ENCODE measurements at regions not wholly inside any gene's neighbourhood (a gene's known extent, or its start where the extent isn't known, plus 50 kb on each side); places are given as distances from the start of the nearest gene placed in this dataset.
"Not testable (repeated sequence)": the region's sequence is repeated elsewhere in the genome, so short reads cannot be mapped to it uniquely, and the experiment has no call there.

GRCh38 chrX:26908218-26908617 is 554.9 kb downstream of the PPP4R3C start:
- no peak for DNase-seq (ENCODE audit: low read depth in 4 of 4, low spot score in 1 of 4)

- no peak for DNase-seq (ENCODE audit: low read depth in 4 of 4, low spot score in 1 of 4)
Measured at GRCh38 chrX:26889574-26889973, 573.6 kb downstream of the PPP4R3C start.

DNA sequence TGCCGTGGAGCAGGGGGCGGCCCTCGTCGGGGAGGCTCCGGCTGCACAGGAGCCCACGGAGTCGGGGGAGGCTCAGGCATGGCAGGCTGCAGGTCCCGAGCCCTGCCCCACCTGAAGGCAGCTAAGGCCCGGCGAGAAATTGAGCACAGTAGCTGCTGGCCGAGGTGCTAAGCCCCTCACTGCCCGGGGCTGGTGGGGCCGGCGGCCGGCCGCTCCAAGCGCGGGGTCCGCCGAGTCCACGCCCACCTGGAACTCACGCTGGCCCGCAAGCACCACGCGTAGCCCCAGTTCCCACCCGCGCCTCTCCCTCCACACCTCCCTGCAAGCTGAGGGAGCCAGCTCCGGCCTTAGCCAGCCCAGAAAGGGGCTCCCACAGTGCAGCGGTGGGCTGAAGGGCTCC is 589.4 kb downstream of the PPP4R3C start:
- DNase-seq (ENCODE audit: low read depth in 4 of 4, low spot score in 1 of 4): no peak

- no peak for DNase-seq (ENCODE audit: low read depth in 4 of 4, low spot score in 1 of 4)
Measured at GRCh38 chrX:26871967-26872366, 591.2 kb downstream of the PPP4R3C start.

- DNase-seq (ENCODE audit: low read depth in 4 of 4, low spot score in 1 of 4): no peak
Measured at GRCh38 chrX:26851981-26852380, 611.2 kb downstream of the PPP4R3C start.

DNA sequence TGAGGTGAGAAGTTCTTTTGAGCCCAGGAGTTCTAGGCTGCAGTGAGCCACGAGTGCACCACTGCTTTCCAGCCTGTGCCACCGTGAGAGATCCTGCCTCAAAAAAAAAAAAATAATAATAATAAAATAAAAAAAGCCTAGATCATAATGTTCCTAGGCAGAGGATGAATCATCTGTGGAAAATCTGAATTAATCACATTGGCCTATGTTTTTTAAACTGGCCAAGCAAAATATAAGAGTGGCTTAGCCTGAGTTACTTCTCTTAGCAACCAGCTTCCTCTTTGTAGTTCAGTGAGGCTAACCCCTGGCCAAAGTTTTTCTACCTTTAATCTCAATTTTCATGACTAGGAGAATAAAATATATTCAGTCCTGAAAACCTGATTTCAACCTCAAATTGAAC is 614.6 kb downstream of the PPP4R3C start:
- no peak for DNase-seq (ENCODE audit: low read depth in 4 of 4, low spot score in 1 of 4)

DNA sequence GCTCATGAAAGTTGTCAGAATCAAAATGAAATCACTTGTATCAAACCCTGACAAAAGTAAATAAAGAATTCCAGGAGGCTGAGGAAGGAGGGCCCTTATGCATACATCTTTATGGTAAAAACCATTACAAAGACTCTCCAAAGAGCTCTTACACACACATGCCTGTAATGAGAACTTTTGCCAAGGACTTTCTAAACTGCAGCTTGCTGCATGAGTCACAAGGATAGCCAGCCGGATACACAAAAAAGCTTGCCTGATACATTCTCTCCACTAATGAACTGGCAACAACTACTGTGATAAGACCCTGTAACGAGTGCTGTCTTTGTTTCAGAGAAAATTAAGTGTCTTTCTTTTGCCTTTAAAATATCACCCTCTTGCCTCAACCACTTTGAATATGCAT is 618.1 kb downstream of the PPP4R3C start:
- DNase-seq (ENCODE audit: low read depth in 4 of 4, low spot score in 1 of 4): no peak

GRCh38 chrX:26822448-26822847 is 606.5 kb downstream of the MAGEB5 start:
- no peak for DNase-seq (ENCODE audit: low read depth in 4 of 4, low spot score in 1 of 4)

GRCh38 chrX:26789751-26790150 is 573.8 kb downstream of the MAGEB5 start:
- no peak for DNase-seq (ENCODE audit: low read depth in 4 of 4, low spot score in 1 of 4)

DNA sequence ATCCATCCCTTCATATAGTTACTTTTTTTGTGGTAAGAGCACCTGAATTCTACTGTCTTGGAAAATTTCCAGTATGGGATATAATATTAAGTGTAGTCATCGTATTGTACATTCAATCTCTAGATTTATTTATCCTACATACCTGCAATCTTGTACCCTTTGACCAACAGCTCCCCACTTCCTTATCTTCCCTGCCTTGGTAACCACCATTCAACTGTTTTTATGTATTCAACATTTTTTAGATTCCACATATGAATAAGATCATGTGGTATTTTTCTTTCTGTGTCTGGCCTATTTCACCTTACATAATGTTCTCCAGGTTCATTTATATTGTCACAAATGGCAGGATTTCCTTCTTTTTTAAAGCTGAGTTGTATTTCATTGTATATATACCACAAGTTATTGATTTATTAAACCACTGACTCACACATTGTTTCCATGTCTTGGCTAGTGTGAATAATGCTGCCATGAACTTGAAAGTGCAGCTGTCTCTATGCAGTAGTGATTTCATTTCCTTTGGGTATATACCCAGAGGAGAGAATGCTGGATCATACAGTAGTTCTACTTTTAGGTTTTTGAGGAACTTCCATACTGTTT is 572.5 kb downstream of the MAGEB5 start:
- no peak for DNase-seq (ENCODE audit: low read depth in 4 of 4, low spot score in 1 of 4)

DNA sequence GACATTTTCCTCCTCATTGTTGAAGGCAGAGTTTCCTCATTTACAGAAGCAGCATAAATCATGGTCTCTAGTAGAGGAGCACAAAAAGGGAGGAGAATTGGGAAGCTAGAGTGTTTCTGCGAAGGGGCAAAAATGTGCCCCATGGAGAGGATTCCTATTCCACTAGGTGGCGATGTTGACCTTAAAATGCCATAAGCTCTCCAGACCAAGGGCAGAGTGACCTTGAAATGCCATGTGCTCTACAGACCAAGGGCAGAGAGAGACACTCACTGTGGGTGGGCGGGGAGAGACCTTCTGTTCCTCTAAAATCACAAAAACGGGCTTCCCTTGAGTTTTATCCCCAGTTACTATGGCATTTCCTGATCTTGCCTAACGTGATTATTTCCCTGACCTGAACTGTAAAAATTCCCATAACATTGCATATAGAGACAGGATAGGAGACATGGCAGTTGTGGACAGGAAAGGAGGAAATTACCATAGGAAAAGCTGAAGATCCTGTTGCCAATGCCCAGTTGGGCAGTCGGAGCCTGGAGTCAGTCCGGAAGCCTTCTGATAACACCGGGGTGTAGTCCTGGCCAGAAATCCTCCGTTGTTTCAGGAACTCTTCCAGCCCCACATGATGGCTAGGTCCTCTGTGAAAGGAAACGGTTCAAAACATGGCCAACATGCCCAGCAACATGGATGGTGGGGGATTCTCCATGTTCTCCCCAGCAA is 567.7 kb downstream of the MAGEB5 start:
- DNase-seq (ENCODE audit: low read depth in 4 of 4, low spot score in 1 of 4): no peak

DNA sequence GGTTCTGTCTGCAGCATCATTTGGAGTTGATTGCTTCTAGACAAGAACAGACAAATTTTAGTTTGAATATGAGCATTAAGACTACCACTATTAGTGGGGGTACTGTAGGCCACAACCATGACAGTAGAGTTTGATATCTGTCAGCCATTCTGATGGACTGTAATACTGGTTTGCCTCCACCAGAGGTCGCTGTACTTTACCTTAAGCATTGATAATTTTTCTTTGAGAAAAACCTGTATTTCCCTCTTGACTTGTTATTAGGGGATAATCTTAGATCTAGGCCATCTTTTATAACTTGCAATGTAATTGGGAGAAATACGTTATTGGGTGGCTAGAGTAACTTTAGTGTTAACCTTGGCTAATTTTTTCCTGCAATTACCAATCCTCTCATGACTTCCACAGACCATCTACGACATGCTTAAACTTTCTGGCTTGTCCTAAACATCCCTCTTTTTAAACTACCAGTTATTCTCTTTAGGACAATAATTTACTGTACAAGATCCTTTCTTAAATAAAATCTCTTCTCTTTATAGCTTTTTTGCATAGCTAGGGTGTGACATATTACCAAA is 562.4 kb downstream of the MAGEB5 start:
- DNase-seq (ENCODE audit: low read depth in 4 of 4, low spot score in 1 of 4): no peak

DNA sequence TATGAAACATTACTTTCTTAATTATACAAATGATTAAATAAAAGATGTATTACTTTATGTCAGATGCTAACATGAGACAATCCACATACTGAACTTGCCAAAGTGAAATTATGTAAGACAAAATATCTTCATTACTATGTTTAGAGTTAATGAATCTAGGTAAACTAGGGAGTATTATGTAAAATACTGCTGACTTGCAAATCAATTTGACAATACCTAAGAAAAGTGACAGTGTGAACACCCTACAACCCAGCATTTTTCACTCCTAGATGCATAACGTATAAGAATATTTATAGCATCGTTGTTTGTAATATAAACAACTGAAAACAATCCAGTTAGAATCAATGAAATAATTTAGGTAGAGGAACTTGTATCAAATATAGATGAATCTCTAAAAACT is 546.3 kb downstream of the MAGEB5 start:
- no peak for DNase-seq (ENCODE audit: low read depth in 4 of 4, low spot score in 1 of 4)

DNA sequence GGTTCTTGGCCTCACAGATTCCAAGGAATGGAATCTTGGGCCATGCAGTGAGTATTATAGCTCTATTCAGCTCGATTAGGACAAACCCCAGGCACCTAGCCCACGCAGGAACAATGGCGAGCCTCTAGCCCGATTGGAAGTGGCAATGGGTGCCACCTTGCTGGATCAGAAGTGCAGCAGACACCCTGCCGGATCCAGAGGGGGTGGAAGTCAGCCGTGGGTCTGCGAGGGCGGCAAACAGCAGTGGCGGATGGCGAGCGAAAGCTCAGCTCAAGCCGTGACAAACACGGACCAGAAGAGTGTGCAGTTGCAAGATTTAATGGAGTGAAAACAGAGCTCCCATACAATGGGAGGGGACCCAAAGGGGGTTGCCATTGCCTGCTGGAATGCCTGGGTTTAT is 539.8 kb downstream of the MAGEB5 start:
- DNase-seq (ENCODE audit: low read depth in 4 of 4, low spot score in 1 of 4): not testable (repeated sequence)

DNA sequence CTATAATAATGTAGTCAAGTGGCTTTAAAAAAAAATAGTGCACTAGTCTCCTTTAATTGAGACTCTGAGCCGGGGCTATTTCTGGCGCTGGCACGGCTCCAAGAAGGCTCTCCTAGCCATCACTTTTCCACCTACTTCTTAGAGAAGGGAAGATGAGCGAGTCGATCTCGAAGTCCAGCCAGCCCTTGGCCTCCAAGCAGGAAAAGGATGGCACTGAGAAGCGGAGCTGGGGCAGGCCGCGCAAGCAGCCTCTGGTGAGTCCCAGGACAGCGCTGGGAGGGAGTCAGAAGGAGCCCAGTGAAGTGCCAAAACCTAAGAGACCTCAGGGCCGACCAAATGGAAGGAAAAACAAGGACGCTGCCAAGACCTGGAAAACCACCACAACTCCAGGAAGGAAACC is 531.9 kb downstream of the MAGEB5 start:
- no peak for DNase-seq (ENCODE audit: low read depth in 4 of 4, low spot score in 1 of 4)

- DNase-seq (ENCODE audit: low read depth in 4 of 4, low spot score in 1 of 4): no peak
Measured at GRCh38 chrX:26722666-26723428, 506.9 kb downstream of the MAGEB5 start.

- no peak for DNase-seq (ENCODE audit: low read depth in 4 of 4, low spot score in 1 of 4)
Measured at GRCh38 chrX:26672571-26672970, 456.6 kb downstream of the MAGEB5 start.

GRCh38 chrX:26670521-26670920 is 454.6 kb downstream of the MAGEB5 start:
- DNase-seq (ENCODE audit: low read depth in 4 of 4, low spot score in 1 of 4): no peak

DNA sequence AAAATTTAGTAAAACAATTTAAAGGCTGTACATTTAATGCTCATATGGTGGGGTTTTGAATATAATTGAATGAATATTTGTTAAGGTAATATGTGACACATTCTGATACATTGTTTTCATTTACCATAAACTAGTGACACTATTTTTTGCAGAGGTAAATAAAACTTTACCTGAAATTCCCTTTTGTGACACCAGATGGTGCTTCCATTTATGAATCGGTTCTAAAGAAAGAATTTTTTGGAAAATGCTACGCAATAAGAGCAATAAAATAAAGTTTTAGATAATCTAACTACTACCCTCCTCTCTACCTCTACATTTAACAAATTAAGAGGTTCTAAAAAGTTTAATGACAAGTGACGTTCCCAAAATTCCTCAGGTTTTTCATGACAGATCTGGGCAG is 448.9 kb downstream of the MAGEB5 start:
- DNase-seq (ENCODE audit: low read depth in 4 of 4, low spot score in 1 of 4): no peak

DNA sequence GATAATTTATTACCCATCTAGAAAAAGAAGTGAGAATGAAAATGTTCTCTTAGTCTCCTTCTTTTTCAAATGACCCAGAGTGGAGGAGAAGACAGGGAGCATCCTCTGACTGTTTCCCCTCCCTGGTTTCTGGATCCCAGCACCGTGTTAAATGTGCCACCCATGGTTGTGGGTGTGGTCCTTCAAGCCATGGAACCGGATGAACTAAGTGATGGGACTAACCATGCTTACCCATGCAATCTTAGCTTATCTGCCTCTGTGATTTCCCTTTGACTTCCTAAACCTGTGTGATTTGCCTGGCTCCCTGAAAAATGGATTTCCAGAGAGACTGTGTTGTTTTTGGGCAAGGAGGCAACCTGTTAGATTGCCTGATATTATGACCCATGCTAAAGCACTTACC is 437.1 kb downstream of the MAGEB5 start:
- no peak for DNase-seq (ENCODE audit: low read depth in 4 of 4, low spot score in 1 of 4)

DNA sequence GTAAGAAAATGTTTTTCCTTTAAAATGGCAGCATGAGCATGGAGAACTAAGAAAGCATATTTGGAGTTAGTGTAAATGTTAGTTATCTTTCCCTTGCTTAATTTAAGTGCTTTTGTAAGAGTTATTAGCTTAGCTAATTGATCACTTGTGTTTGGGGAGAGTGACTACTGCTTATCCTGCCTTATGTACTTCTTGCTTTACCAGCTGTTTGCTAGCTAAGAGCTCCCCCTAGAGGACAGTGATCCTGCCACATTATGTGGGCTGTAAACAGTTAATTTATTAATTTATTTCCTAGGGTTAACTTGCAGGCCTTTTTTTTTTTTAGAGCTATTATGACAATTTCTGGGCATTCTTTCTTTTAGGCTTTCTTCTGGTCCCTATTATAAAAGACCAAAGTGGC is 435.8 kb downstream of the MAGEB5 start:
- DNase-seq (ENCODE audit: low read depth in 4 of 4, low spot score in 1 of 4): no peak

DNA sequence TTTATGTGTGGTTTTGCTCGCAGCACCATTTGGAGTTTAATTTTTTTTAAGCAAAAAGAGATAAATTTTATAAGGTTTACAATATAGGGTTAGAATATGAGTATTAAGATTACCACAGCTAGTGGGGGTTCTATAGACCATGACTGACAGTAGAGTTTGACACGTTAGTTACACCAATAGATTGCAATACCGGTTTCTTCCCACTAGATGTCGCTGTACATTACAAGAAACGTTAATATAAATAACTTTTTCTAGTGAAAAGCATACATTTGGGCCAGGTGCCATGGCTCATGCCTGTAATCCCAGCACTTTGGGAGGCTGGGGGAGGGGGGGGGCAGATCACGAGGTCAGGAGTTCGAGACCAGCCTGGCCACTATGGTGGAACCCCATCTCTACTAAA is 433.6 kb downstream of the MAGEB5 start:
- no peak for DNase-seq (ENCODE audit: low read depth in 4 of 4, low spot score in 1 of 4)
